ENCODE measurements at regions not wholly inside any gene's neighbourhood (a gene's known extent, or its start where the extent isn't known, plus 50 kb on each side); places are given as distances from the start of the nearest gene placed in this dataset.

- TF ChIP-seq CTCF (IDR thresholded peaks at IDR 0.05 in 8 of 11, conservative IDR thresholded peaks at IDR 0.05 in 3 of 11) (no peak), POLR2A (IDR thresholded peaks at IDR 0.05) (no peak), POLR2AphosphoS5 (IDR thresholded peaks at IDR 0.05) (no peak)
These were observed 411.2 kb downstream of the RND3 start for GRCh38 chr2:150076281-150076680.

Measured in spleen (tissue), 7 donors.